ENCODE measurements at regions not wholly inside any gene's neighbourhood (a gene's known extent, or its start where the extent isn't known, plus 50 kb on each side); places are given as distances from the start of the nearest gene placed in this dataset.

DNA sequence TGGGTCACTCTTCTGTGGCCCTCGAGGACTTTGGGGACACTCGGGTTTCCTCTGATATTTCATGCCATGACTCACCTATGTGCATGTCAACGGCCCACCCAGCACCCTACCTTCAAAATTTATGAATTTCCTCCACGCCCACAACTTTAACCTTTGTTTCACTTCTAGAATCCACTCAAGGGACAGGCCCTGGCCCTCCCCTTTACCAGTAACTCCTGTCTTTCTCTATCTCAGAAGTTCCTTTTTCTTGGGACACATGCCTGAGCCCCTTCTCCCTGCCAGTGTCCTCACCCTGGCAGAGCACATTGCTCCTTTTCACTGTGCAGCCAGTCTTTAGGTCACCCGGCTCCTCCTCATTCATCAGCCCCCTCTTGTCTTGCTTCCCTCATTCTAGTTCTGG, 282.5 kb upstream of the KLF6 start:
- POLR2A ChIA-PET = no interaction called here
- intact Hi-C loops (cut with micrococcal nuclease; ENCODE audit: unreplicated experiment) (no loop called here), in situ Hi-C loops (cut with HindIII; ENCODE audit: low pct_unique_long_range_greater_than_20kb, low sequenced_read_pairs) (no loop called here)
- H3K27me3 ChIP-seq (ENCODE audit: control insufficient read depth, insufficient read depth, low read length) = no peaks in the 10 kb centered on the region
- no TSS peak for BruUV-seq (replicated peaks)
- H3K36me3 ChIP-seq (ENCODE audit: control insufficient read depth, insufficient read depth, low read length) = no peaks in the 10 kb centered on the region
- peak overlapping the region; percentile 74; the same call in 1 of the 2 replicates for H3K27ac ChIP-seq (ENCODE audit: low read length)
- peaks cover 13% of the 10 kb centered on the region for H3K4me1 ChIP-seq (ENCODE audit: control insufficient read depth, insufficient read depth, low read length)
- H3K9me3 ChIP-seq (ENCODE audit: control insufficient read depth, insufficient read depth, low read depth, low read length) = no peaks in the 10 kb centered on the region
- no peak for TF ChIP-seq POLR2AphosphoS5 (IDR thresholded peaks at IDR 0.05; ENCODE audit: low read depth, low read length)
- TF ChIP-seq, protein P1, sequence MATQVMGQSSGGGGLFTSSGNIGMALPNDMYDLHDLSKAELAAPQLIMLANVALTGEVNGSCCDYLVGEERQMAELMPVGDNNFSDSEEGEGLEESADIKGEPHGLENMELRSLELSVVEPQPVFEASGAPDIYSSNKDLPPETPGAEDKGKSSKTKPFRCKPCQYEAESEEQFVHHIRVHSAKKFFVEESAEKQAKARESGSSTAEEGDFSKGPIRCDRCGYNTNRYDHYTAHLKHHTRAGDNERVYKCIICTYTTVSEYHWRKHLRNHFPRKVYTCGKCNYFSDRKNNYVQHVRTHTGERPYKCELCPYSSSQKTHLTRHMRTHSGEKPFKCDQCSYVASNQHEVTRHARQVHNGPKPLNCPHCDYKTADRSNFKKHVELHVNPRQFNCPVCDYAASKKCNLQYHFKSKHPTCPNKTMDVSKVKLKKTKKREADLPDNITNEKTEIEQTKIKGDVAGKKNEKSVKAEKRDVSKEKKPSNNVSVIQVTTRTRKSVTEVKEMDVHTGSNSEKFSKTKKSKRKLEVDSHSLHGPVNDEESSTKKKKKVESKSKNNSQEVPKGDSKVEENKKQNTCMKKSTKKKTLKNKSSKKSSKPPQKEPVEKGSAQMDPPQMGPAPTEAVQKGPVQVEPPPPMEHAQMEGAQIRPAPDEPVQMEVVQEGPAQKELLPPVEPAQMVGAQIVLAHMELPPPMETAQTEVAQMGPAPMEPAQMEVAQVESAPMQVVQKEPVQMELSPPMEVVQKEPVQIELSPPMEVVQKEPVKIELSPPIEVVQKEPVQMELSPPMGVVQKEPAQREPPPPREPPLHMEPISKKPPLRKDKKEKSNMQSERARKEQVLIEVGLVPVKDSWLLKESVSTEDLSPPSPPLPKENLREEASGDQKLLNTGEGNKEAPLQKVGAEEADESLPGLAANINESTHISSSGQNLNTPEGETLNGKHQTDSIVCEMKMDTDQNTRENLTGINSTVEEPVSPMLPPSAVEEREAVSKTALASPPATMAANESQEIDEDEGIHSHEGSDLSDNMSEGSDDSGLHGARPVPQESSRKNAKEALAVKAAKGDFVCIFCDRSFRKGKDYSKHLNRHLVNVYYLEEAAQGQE (IDR thresholded peaks at IDR 0.05; ENCODE audit: insufficient read depth in 1 of 2, low read depth in 2 of 2, low read length in 1 of 2) = no peak
- DNase-seq (ENCODE audit: low read depth, low spot score) (no peak), ATAC-seq (no peak)
- H3K4me3 ChIP-seq (ENCODE audit: low read depth in 2 of 2, low read length in 2 of 2) = no peak overlapping the region
- CTCF ChIA-PET = no interaction called here

DNA sequence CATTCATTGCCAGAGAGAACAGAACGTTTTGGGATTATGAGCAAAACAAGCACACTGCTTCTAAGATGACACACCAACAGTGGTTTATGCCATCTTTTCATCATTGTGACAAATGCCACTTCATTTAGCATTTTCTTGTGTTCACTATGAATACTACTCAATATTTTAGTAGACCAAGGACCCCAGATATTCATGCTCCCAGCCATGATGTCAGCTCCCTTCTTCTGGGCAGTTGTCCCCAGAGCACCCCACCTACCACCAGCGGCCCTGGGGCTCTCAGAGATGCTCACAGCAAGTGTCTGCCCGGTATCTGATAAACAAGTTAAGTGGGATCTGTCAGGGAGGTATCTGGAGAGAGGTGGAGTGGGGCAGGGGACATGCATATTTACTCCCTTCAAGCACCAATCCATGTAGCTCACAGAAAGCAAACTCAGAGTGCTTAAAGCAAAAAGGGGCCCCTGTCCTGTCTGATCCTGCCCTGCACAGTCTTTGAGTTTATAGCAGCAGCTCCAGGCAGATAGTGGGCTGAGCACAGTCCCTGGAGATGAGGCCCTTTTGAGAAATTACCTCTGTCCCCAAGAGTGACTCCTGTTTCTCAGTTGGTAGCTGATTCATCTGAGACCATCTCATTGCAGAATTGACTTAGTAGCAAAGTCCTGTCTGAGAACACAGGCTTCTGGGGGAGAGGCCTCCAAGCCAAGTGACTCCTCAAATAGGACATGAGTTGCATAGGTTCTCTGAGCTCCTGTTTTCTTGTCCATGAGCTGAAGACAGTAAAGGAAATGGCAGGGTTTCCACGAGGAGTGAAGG, 281.8 kb upstream of the KLF6 start:
- in situ Hi-C loops (cut with HindIII; ENCODE audit: low pct_unique_long_range_greater_than_20kb, low sequenced_read_pairs) (no loop called here), intact Hi-C loops (cut with micrococcal nuclease; ENCODE audit: unreplicated experiment) (no loop called here)
- Histone ChIP-seq H3K27me3 (ENCODE audit: control insufficient read depth, insufficient read depth, low read length) (no peaks in the 10 kb centered on the region), H3K9me3 (ENCODE audit: control insufficient read depth, insufficient read depth, low read depth, low read length) (no peaks in the 10 kb centered on the region), H3K4me1 (ENCODE audit: control insufficient read depth, insufficient read depth, low read length) (peaks cover 15% of the 10 kb centered on the region), H3K36me3 (ENCODE audit: control insufficient read depth, insufficient read depth, low read length) (no peaks in the 10 kb centered on the region), H3K27ac (ENCODE audit: low read length) (peak overlapping the region; percentile 74; the same call in 1 of the 2 replicates), H3K4me3 (ENCODE audit: low read depth in 2 of 2, low read length in 2 of 2) (no peak overlapping the region)
- no peak for TF ChIP-seq TCF7L2 (IDR thresholded peaks at IDR 0.05; ENCODE audit: low read depth, low read length)
- TF ChIP-seq, protein P1 (IDR thresholded peaks at IDR 0.05; ENCODE audit: insufficient read depth in 1 of 2, low read depth in 2 of 2, low read length in 1 of 2) = no peak
- no peak for TF ChIP-seq SIN3A (IDR thresholded peaks at IDR 0.05; ENCODE audit: borderline replicate concordance, insufficient read depth, low read depth, low read length)
- TF ChIP-seq, protein P2, sequence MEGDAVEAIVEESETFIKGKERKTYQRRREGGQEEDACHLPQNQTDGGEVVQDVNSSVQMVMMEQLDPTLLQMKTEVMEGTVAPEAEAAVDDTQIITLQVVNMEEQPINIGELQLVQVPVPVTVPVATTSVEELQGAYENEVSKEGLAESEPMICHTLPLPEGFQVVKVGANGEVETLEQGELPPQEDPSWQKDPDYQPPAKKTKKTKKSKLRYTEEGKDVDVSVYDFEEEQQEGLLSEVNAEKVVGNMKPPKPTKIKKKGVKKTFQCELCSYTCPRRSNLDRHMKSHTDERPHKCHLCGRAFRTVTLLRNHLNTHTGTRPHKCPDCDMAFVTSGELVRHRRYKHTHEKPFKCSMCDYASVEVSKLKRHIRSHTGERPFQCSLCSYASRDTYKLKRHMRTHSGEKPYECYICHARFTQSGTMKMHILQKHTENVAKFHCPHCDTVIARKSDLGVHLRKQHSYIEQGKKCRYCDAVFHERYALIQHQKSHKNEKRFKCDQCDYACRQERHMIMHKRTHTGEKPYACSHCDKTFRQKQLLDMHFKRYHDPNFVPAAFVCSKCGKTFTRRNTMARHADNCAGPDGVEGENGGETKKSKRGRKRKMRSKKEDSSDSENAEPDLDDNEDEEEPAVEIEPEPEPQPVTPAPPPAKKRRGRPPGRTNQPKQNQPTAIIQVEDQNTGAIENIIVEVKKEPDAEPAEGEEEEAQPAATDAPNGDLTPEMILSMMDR (IDR thresholded peaks at IDR 0.05) = no peak
- TF ChIP-seq POLR2AphosphoS5 (IDR thresholded peaks at IDR 0.05; ENCODE audit: low read depth, low read length) = no peak
- POLR2A ChIA-PET = no interaction called here
- CTCF ChIA-PET = no interaction called here
- ATAC-seq (no peak), DNase-seq (ENCODE audit: low read depth, low spot score) (no peak)
- no TSS peak for BruUV-seq (replicated peaks)

Data from Panc1 (cell line).